HG03159 (cell line): ENCODE measurements at regions not wholly inside any gene's neighbourhood (a gene's known extent, or its start where the extent isn't known, plus 50 kb on each side); places are given as distances from the start of the nearest gene placed in this dataset.

Source experiments
- ATAC-seq: cut with Tn5 transposase; IDR thresholded peaks from one replicate; pipeline ENCODE4 v1.9.1; 2021; ENCODE audit warnings: mild to moderate bottlenecking, moderate library complexity; ENCODE audit not compliant: unreplicated experiment

DNA sequence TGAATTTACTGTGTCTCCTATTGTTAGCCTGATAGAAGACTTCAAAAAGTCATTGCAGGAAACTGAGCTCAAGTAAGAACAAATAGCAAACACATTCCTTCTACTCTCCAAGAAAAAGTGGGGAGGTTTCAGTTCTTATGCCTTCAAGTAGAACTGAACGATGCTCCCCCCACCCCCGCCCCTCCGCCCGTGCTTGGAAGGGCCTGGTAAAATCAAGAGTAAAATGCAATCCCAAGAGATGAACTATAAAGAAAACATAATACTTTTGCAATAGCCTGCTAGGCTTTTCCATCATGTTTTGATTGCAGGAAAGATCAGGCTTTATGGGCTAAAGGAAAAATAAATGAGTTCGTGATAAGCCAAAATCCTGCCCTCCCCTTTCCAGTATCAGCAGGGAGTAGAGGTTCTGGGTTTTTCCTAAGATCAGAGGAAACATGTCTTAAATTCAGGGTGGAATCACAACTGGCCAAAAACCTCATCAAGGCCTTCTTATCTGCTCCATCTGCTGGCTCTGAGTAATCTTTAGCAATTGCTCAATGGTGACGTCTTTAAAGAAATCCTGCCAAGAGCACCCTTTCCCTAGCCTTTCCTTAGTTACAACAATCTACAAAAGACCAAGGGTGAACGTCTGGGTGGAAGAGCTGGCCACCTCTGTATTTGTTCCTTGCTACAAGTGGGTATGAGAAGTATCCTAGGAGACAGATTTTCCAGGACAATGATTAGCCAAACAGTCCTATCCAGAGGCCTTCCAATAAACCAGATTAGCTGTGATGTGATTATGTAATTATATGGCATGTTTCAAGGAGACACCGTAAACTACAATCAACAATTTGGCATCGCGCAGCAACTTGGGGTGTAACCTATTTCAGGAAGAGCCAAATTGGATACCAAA, 66.3 kb upstream of the FAM9C start:
- no peak for ATAC-seq

GRCh38 chrX:13109817-13110216, 65.4 kb upstream of the FAM9C start:
- ATAC-seq, result no peak

DNA sequence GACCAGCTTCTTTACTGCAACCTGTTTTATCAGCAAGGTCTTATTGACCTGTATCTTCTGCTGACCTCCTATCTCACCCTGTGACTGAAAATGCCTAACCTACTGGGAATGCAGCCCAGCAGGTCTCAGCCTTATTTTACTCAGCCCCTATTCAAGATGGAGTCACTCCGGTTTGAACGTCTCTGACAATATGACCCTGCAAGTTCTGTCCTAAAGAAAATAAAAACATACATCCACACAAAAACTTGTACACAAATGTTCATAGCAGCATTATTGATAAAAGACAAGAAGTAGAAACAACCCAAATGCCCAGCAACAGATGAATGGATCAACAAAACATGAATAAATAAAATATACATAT, 59.5 kb upstream of the FAM9C start:
- no peak for ATAC-seq

GRCh38 chrX:13103188-13103913, 58.9 kb upstream of the FAM9C start:
- no peak for ATAC-seq

- ATAC-seq, result no peak
These were observed 58.2 kb upstream of the FAM9C start for GRCh38 chrX:13102636-13103035.

DNA sequence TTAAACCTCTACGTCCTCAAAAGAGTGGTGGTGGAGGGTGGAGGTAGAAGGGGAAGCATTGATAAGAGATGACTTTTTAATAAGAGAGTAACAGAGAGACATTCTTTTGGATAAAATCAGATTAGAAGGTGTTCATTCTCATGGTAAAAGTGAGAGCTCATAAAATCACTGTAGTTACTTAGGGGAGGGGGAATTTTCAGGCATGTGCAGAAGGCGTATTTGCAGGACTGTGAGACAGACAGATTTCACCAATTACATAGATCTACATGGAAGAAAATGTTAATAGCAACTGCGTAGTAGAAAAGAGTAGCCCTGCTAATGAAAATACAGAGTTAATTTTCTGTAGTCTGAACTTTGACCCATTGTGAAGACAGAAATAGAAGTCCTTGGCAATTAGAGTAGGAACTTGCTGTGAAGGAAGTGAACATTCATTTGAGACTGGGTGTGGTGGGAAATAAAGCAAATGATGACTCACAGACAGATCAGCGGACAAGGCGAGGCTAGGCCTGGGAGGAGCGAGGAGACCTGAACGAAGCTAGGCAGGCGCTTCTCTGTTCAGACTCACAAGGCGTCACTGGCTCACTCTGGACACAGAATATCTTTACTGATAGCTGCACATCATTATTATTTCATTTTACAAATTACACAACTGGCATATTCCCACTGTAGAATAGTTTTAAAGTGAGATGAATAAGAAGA, 57.2 kb upstream of the FAM9C start:
- ATAC-seq, result no peak

- no peak for ATAC-seq
These were observed 54.7 kb upstream of the FAM9C start for GRCh38 chrX:13099121-13099520.

- no peak for ATAC-seq
These were observed 52.3 kb upstream of the FAM9C start for GRCh38 chrX:13096728-13097127.

DNA sequence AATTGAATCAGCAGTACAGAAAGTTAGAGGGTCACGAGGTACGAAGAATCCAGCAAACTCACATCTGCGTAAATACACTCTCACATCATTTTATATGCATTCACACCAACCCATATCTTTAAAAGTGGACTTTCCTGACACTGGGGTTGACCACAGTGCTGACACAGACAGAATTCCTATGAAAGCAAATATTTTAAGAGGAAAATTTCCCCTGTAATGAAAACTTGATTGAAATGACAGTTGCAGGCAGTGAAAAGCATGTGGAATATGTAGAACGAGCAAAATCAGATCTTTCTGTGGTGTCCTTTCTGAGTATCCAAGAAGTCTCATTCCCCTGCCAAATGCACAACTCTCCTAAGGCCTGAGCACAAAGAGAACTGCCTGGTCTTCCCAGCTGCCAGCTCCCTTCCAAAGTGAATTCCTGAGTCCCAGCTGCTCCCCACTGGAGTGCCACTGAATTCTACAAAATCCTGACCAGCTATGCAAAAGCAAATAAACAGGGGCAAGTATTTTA, 50.5 kb upstream of the FAM9C start:
- no peak for ATAC-seq

- ATAC-seq, result no peak
These were observed 50.0 kb upstream of the FAM9C start for GRCh38 chrX:13094374-13094773.
